ENCODE measurements at regions not wholly inside any gene's neighbourhood (a gene's known extent, or its start where the extent isn't known, plus 50 kb on each side); places are given as distances from the start of the nearest gene placed in this dataset.

- no peak overlapping the region for H3K14ac ChIP-seq (ENCODE audit: insufficient read length)
- no peak overlapping the region for H3K56ac ChIP-seq (replicated peaks; ENCODE audit: insufficient read length, low read depth, low read length)
- H3K23ac ChIP-seq (ENCODE audit: insufficient read length), result no peak overlapping the region
- no peaks in the 10 kb centered on the region for H3K27me3 ChIP-seq (replicated peaks in 1 of 4; ENCODE audit: control insufficient read depth in 3 of 4, extremely low read depth in 1 of 4, insufficient read depth in 3 of 4, low read length in 3 of 4)
- no peaks in the 10 kb centered on the region for H3K9me3 ChIP-seq (ENCODE audit: insufficient read depth in 2 of 2, low read depth in 1 of 2, low read length in 1 of 2)
- H2AFZ ChIP-seq (ENCODE audit: low read length), result no peak overlapping the region
- no peak overlapping the region for H2BK120ac ChIP-seq (replicated peaks; ENCODE audit: low read depth, low read length)
- no peaks in the 10 kb centered on the region for H3K23me2 ChIP-seq (ENCODE audit: low read depth, low read length)
- DNase-seq (ENCODE audit: low read depth in 1 of 2, low spot score in 2 of 2) (no peak), FAIRE-seq (no peak)
- no peak overlapping the region for H2BK5ac ChIP-seq (ENCODE audit: low read depth, low read length)
- no peak overlapping the region for H4K8ac ChIP-seq (ENCODE audit: extremely low read depth, insufficient read depth, low read length)
- no peaks in the 10 kb centered on the region for H3K79me1 ChIP-seq (ENCODE audit: low read depth, low read length)
- no peak overlapping the region for H2AK5ac ChIP-seq (ENCODE audit: low read depth, low read length)
- no peak overlapping the region for H3K4ac ChIP-seq (replicated peaks; ENCODE audit: insufficient read length, low read depth, low read length)
- no peak overlapping the region for H3K27ac ChIP-seq (ENCODE audit: low read depth, low read length)
- H3K4me3 ChIP-seq (ENCODE audit: extremely low read depth in 1 of 4, insufficient read depth in 2 of 4, low read depth in 3 of 4, low read length in 4 of 4), result no peak overlapping the region
- no peak overlapping the region for H3K9ac ChIP-seq (replicated peaks in 1 of 4; ENCODE audit: extremely low read depth in 1 of 4, low read depth in 3 of 4, low read length in 3 of 4)
- no peak overlapping the region for H2BK15ac ChIP-seq (ENCODE audit: low read length)
- CTCF ChIA-PET (ENCODE audit: partially characterized antibody), result interaction anchor here (0.6 to 1.7 kb wide), 7 partner anchors 14 to 487 kb away, joined by 3 to 5 read pairs (median 3); no protein-coding TSS in a partner anchor
- WGBS, 2 experiments (ENCODE audit: extremely low coverage in 1 of 2, insufficient coverage in 1 of 2, insufficient read length in 1 of 2, insufficient replicate concordance in 2 of 2, low coverage in 1 of 2, low lambda C conversion rate in 2 of 2, missing lambda C conversion rate in 1 of 2), result 89% methylated on average over 8 of the region's 8 CpGs; no CpG with 5 or more reads in 1 of the 2 experiments
- no peaks in the 10 kb centered on the region for H4K20me1 ChIP-seq (replicated peaks in 1 of 2; ENCODE audit: control insufficient read depth in 1 of 2, insufficient read depth in 2 of 2, low read length in 2 of 2)
- no peaks in the 10 kb centered on the region for H3K36me3 ChIP-seq (ENCODE audit: control insufficient read depth in 2 of 4, insufficient read depth in 4 of 4, low read length in 3 of 4)
- no peak overlapping the region for H4K5ac ChIP-seq (ENCODE audit: insufficient read length, low read depth, low read length)
- TF ChIP-seq ZNF274 (IDR thresholded peaks at IDR 0.05; ENCODE audit: borderline replicate concordance, extremely low read depth, low read length) (no peak), CBX8 (IDR thresholded peaks at IDR 0.05; ENCODE audit: borderline replicate concordance, low read depth, low read length) (no peak), MAX (IDR thresholded peaks at IDR 0.05) (no peak), GTF2F1 (IDR thresholded peaks at IDR 0.05; ENCODE audit: borderline replicate concordance, low read depth, low read length) (no peak), RBBP5 (IDR thresholded peaks at IDR 0.05; ENCODE audit: borderline replicate concordance, low read depth, low read length) (no peak), BCL11A (IDR thresholded peaks at IDR 0.05; ENCODE audit: low read depth in 2 of 2, low read length in 2 of 2) (no peak), SIRT6 (IDR thresholded peaks at IDR 0.05; ENCODE audit: low read length) (no peak), RFX5 (IDR thresholded peaks at IDR 0.05; ENCODE audit: borderline replicate concordance, low read depth, low read length) (no peak), POLR2AphosphoS5 (IDR thresholded peaks at IDR 0.05; ENCODE audit: low read depth, low read length) (no peak)
- H3K4me1 ChIP-seq (replicated peaks in 1 of 4; ENCODE audit: control insufficient read depth in 3 of 4, insufficient read depth in 4 of 4, low read length in 3 of 4), result no peaks in the 10 kb centered on the region
- H4K91ac ChIP-seq (replicated peaks; ENCODE audit: insufficient read length, low read length), result no peak overlapping the region
- H3K18ac ChIP-seq (ENCODE audit: extremely low read depth, low read length), result no peak overlapping the region
- H2BK20ac ChIP-seq (ENCODE audit: low read length), result no peak overlapping the region
- POLR2A ChIA-PET (ENCODE audit: partially characterized antibody), result no interaction called here
- no peak overlapping the region for H3K4me2 ChIP-seq (ENCODE audit: insufficient read depth in 1 of 2, low read depth in 2 of 2, low read length in 2 of 2)
- H2BK12ac ChIP-seq (ENCODE audit: low read depth, low read length), result no peak overlapping the region
- no peaks in the 10 kb centered on the region for H3K79me2 ChIP-seq (ENCODE audit: control insufficient read depth in 1 of 2, insufficient read depth in 2 of 2, low read length in 2 of 2)
Observed at GRCh38 chr20:5484926-5485325, 125.9 kb downstream of the GPCPD1 start.
